Activated CD8-positive, alpha-beta memory T cell treated with anti-CD3 and anti-CD28 coated beads, Interleukin-2, amount 10 ng/mL, durations not matched to agents 7 days and 5 days (primary cell): ENCODE measurements at regions not wholly inside any gene's neighbourhood (a gene's known extent, or its start where the extent isn't known, plus 50 kb on each side); places are given as distances from the start of the nearest gene placed in this dataset.

Experiments
- ATAC-seq: fragments of 150-1000 bp; cut with Tn5 transposase; one replicate; pipeline ENCODE4 v1.10.0; 2021; ENCODE audit warnings: moderate library complexity
- CTCF ChIA-PET: fragments of 350-600 bp; sonication (Branson Sonifier 250); formaldehyde crosslinking; loops from one replicate; lab custom pipeline; 2021; ENCODE audit warnings: antibody characterized with exemption; lab: Charles Lee
- DNase-seq: peaks from one replicate; pipeline ENCODE4 v3.0.0-alpha.2; 2020
- H3K27ac Mint-ChIP-seq: one replicate; pipeline ENCODE4 v1.8.0; 2021; ENCODE audit warnings: mild to moderate bottlenecking, mixed read lengths
- H3K27me3 Mint-ChIP-seq: one replicate; pipeline ENCODE4 v1.8.0; 2021; ENCODE audit warnings: mixed read lengths
- H3K36me3 Mint-ChIP-seq: one replicate; pipeline ENCODE4 v1.8.0; 2021; ENCODE audit warnings: mild to moderate bottlenecking, mixed read lengths
- H3K4me1 Mint-ChIP-seq: one replicate; pipeline ENCODE4 v1.8.0; 2021; ENCODE audit warnings: mixed read lengths
- H3K4me3 Mint-ChIP-seq: one replicate; pipeline ENCODE4 v1.8.0; 2021; ENCODE audit warnings: mild to moderate bottlenecking, moderate library complexity, mixed read lengths
- H3K9me3 Mint-ChIP-seq: one replicate; pipeline ENCODE4 v1.8.0; 2022; ENCODE audit warnings: low read depth, mixed read lengths

- CTCF ChIA-PET: interaction anchor here (0.8 kb wide), 1 partner anchor 21 kb away, joined by 3 read pairs; no protein-coding TSS in a partner anchor
- H3K9me3 Mint-ChIP-seq: peaks cover 5% of the 10 kb centered on the region
- peaks cover 4% of the 10 kb centered on the region for H3K27me3 Mint-ChIP-seq
- no peak overlapping the region for H3K4me3 Mint-ChIP-seq
- H3K27ac Mint-ChIP-seq: no peak overlapping the region
- ATAC-seq (no peak), DNase-seq (no peak)
- peaks cover 7% of the 10 kb centered on the region for H3K36me3 Mint-ChIP-seq
- H3K4me1 Mint-ChIP-seq: peaks cover 19% of the 10 kb centered on the region
Observed at GRCh38 chr1:101330427-101331130, 93.8 kb downstream of the S1PR1 start.

- no peak for ATAC-seq
- CTCF ChIA-PET: interaction anchor here (0.6 kb wide), 1 partner anchor 65 kb away, joined by 3 read pairs; no protein-coding TSS in a partner anchor
- no peak for DNase-seq
- Mint-ChIP-seq H3K27ac (no peak overlapping the region), H3K4me1 (peaks cover 19% of the 10 kb centered on the region), H3K9me3 (peaks cover 10% of the 10 kb centered on the region), H3K36me3 (peaks cover 7% of the 10 kb centered on the region), H3K27me3 (peaks cover 2% of the 10 kb centered on the region), H3K4me3 (no peak overlapping the region)
Observed at GRCh38 chr1:101331794-101332193, 95.0 kb downstream of the S1PR1 start.

- Mint-ChIP-seq H3K9me3 (peaks cover 10% of the 10 kb centered on the region), H3K27ac (no peak overlapping the region)
Observed at GRCh38 chr1:101332633-101333032, 95.8 kb downstream of the S1PR1 start.

DNA sequence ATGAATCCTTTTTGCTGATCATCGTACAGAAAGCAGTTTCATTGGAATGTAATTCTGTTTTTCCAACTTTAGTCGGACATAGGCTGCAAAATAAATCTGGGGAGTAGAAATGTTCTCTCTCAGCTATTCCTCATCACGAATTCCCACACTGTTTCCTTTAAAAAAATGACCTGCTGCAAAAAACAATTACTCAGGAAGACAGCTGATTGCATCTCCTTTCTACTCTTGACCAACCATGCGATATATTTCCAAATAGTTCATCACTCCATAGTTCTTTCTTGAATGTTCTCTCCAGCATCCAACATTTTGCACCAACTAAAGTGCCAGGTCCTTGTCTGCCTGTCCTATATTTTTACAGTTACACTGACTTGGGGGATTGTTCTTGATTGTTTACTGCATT is 96.4 kb downstream of the S1PR1 start:
- H3K4me1 Mint-ChIP-seq: peaks cover 24% of the 10 kb centered on the region
- H3K27me3 Mint-ChIP-seq: no peaks in the 10 kb centered on the region
- H3K4me3 Mint-ChIP-seq: no peak overlapping the region
- CTCF ChIA-PET: no interaction called here
- no peak for DNase-seq
- peaks cover 10% of the 10 kb centered on the region for H3K9me3 Mint-ChIP-seq
- H3K36me3 Mint-ChIP-seq: peaks cover 7% of the 10 kb centered on the region
- no peak for ATAC-seq
- no peak overlapping the region for H3K27ac Mint-ChIP-seq

More at GRCh38 chr1:101332633-101333032, 95.8 kb downstream of the S1PR1 start:
- no peak for ATAC-seq
- Mint-ChIP-seq H3K36me3 (peaks cover 7% of the 10 kb centered on the region), H3K27me3 (peaks cover 2% of the 10 kb centered on the region), H3K4me1 (peaks cover 21% of the 10 kb centered on the region), H3K4me3 (no peak overlapping the region)
- no peak for DNase-seq
- CTCF ChIA-PET: no interaction called here

GRCh38 chr1:101337968-101338367 is 101.1 kb downstream of the S1PR1 start:
- H3K4me3 Mint-ChIP-seq: no peak overlapping the region
- H3K4me1 Mint-ChIP-seq: peaks cover 19% of the 10 kb centered on the region

GRCh38 chr1:101338714-101339430 is 102.1 kb downstream of the S1PR1 start:
- peak overlapping the region; percentile 0 for H3K27ac Mint-ChIP-seq
- peaks cover 15% of the 10 kb centered on the region for H3K9me3 Mint-ChIP-seq
- peaks cover 2% of the 10 kb centered on the region for H3K27me3 Mint-ChIP-seq
- ATAC-seq (peak; percentile 76), DNase-seq (peak; percentile 49)
- H3K4me1 Mint-ChIP-seq: peaks cover 14% of the 10 kb centered on the region
- CTCF ChIA-PET: interaction anchor here (1.2 to 2.8 kb wide), 6 partner anchors 19 to 30 kb away, joined by 3 to 9 read pairs (median 4); no protein-coding TSS in a partner anchor
- no peak overlapping the region for H3K4me3 Mint-ChIP-seq
- peaks cover 13% of the 10 kb centered on the region for H3K36me3 Mint-ChIP-seq

More at GRCh38 chr1:101337968-101338367, 101.1 kb downstream of the S1PR1 start:
- DNase-seq (no peak), ATAC-seq (no peak)
- Mint-ChIP-seq H3K27ac (no peak overlapping the region), H3K27me3 (peaks cover 2% of the 10 kb centered on the region), H3K9me3 (peaks cover 11% of the 10 kb centered on the region), H3K36me3 (peaks cover 8% of the 10 kb centered on the region)
- CTCF ChIA-PET: interaction anchor here (1.2 to 1.7 kb wide), 5 partner anchors 20 to 29 kb away, joined by 3 to 6 read pairs (median 3); no protein-coding TSS in a partner anchor

DNA sequence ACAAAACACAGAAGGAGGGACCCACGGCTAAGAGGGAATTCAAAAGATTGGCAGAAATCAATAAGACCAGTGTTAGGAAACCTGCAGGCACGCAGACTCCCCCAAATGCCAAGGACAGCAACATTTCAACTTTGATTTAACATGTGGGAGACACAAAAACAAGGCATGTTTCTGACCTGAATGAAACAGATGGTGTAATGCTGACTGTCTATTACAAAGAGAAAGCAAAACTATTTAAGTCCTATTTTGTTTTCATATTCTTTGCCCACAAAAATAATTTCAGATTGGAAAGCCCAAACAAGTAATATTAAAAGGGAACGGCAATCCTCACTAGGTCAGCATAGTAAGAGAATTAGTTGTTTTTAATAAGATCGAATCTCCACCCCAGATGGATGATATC is 107.9 kb downstream of the S1PR1 start:
- ATAC-seq: no peak
- H3K4me1 Mint-ChIP-seq: peaks cover 37% of the 10 kb centered on the region
- no peak overlapping the region for H3K27ac Mint-ChIP-seq
- H3K4me3 Mint-ChIP-seq: no peak overlapping the region
- peaks cover 12% of the 10 kb centered on the region for H3K9me3 Mint-ChIP-seq
- CTCF ChIA-PET: interaction anchor here (1.2 to 1.8 kb wide), 4 partner anchors 9 to 35 kb away, joined by 4 to 17 read pairs (median 5); no protein-coding TSS in a partner anchor
- H3K27me3 Mint-ChIP-seq: peaks cover 2% of the 10 kb centered on the region
- DNase-seq: no peak
- peaks cover 18% of the 10 kb centered on the region for H3K36me3 Mint-ChIP-seq

- DNase-seq: no peak
- H3K4me3 Mint-ChIP-seq: peak overlapping the region; percentile 49
- H3K9me3 Mint-ChIP-seq: peaks cover 12% of the 10 kb centered on the region
- H3K4me1 Mint-ChIP-seq: peaks cover 37% of the 10 kb centered on the region
- H3K27me3 Mint-ChIP-seq: no peaks in the 10 kb centered on the region
- peaks cover 18% of the 10 kb centered on the region for H3K36me3 Mint-ChIP-seq
- ATAC-seq: peak; percentile 55
- CTCF ChIA-PET: interaction anchor here (0.9 to 1.8 kb wide), 3 partner anchors 34 to 37 kb away, joined by 4 to 17 read pairs (median 8); no protein-coding TSS in a partner anchor
- H3K27ac Mint-ChIP-seq: peak overlapping the region; percentile 70
Observed at GRCh38 chr1:101346419-101346818, 109.6 kb downstream of the S1PR1 start.

DNA sequence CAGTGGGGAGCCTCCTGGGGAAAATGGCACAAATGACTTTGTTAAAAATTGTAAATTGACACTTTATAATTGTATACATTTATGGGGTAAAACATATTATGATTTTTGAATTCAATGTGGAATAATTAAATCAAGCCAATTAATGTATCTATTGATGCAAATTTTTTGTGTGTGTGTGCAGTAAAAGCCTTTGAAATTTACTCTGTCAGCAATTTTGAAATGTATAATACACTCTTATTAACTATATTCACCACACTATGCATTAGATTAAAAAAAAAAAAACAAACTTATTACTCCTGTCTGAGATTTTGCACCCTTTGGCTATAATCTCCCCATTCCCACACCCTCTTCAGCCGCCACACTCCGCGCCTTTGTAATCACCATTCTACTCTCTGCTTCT is 119.2 kb downstream of the S1PR1 start:
- no peak overlapping the region for H3K4me3 Mint-ChIP-seq
- no peaks in the 10 kb centered on the region for H3K36me3 Mint-ChIP-seq
- H3K27ac Mint-ChIP-seq: no peak overlapping the region
- H3K4me1 Mint-ChIP-seq: peaks cover 12% of the 10 kb centered on the region
- no peak for ATAC-seq
- H3K27me3 Mint-ChIP-seq: peaks cover 25% of the 10 kb centered on the region
- DNase-seq: no peak
- H3K9me3 Mint-ChIP-seq: no peaks in the 10 kb centered on the region
- CTCF ChIA-PET: interaction anchor here (1.2 to 3.8 kb wide), 5 partner anchors 15 to 46 kb away, joined by 3 to 69 read pairs (median 3); no protein-coding TSS in a partner anchor

GRCh38 chr1:101356604-101357443 is 120.0 kb downstream of the S1PR1 start:
- H3K36me3 Mint-ChIP-seq: no peaks in the 10 kb centered on the region
- H3K27me3 Mint-ChIP-seq: peaks cover 25% of the 10 kb centered on the region
- peaks cover 8% of the 10 kb centered on the region for H3K4me1 Mint-ChIP-seq

GRCh38 chr1:101357444-101357986 is 120.7 kb downstream of the S1PR1 start:
- ATAC-seq: peak; percentile 99
- no peaks in the 10 kb centered on the region for H3K36me3 Mint-ChIP-seq
- CTCF ChIA-PET: interaction anchor here (0.6 to 3.8 kb wide), 34 partner anchors 9 to 888 kb away, joined by 3 to 139 read pairs (median 4); partner anchors contain the start of gene EXTL2
- no peak overlapping the region for H3K4me3 Mint-ChIP-seq
- no peak overlapping the region for H3K27ac Mint-ChIP-seq
- H3K9me3 Mint-ChIP-seq: no peaks in the 10 kb centered on the region
- H3K27me3 Mint-ChIP-seq: peaks cover 25% of the 10 kb centered on the region
- peaks cover 7% of the 10 kb centered on the region for H3K4me1 Mint-ChIP-seq
- DNase-seq: peak; percentile 80

More at GRCh38 chr1:101356604-101357443, 120.0 kb downstream of the S1PR1 start:
- Mint-ChIP-seq H3K27ac (no peak overlapping the region), H3K4me3 (no peak overlapping the region), H3K9me3 (no peaks in the 10 kb centered on the region)
- CTCF ChIA-PET: interaction anchor here (0.7 to 3.8 kb wide), 23 partner anchors 8 to 462 kb away, joined by 3 to 139 read pairs (median 6); partner anchors contain the start of gene EXTL2
- no peak for DNase-seq
- no peak for ATAC-seq

- CTCF ChIA-PET: interaction anchor here (3.1 kb wide), 1 partner anchor 51 kb away, joined by 12 read pairs; no protein-coding TSS in a partner anchor
- ATAC-seq (no peak), DNase-seq (no peak)
- Mint-ChIP-seq H3K27me3 (peaks cover 19% of the 10 kb centered on the region), H3K27ac (no peak overlapping the region), H3K36me3 (no peaks in the 10 kb centered on the region), H3K4me3 (no peak overlapping the region), H3K4me1 (peaks cover 7% of the 10 kb centered on the region), H3K9me3 (no peaks in the 10 kb centered on the region)
Observed at GRCh38 chr1:101360506-101360905, 123.7 kb downstream of the S1PR1 start.
